Panc1 (cell line): ENCODE measurements at regions not wholly inside any gene's neighbourhood (a gene's known extent, or its start where the extent isn't known, plus 50 kb on each side); places are given as distances from the start of the nearest gene placed in this dataset.

Experiments used
- CTCF ChIP-seq: fragments of 450-650 bp; IDR thresholded peaks from 2 replicates; pipeline ENCODE4 v1.5.1; 2017; ENCODE audit warnings: mild to moderate bottlenecking
- POLR2AphosphoS5 ChIP-seq: IDR thresholded peaks from 2 replicates; pipeline ENCODE4 v1.6.1; 2012; ENCODE audit warnings: mild to moderate bottlenecking, low read depth, low read length, moderate library complexity
- REST ChIP-seq, 2 experiments: IDR thresholded peaks; 2 replicates each; pipeline ENCODE4 v1.6.1; 2011 to 2012; ENCODE audit warnings: low read depth in 2 of 2, control low read depth in 1 of 2, low read length in 1 of 2, mild to moderate bottlenecking in 1 of 2, moderate library complexity in 1 of 2; ENCODE audit not compliant: insufficient read depth in 1 of 2
- SIN3A ChIP-seq: IDR thresholded peaks from 2 replicates; pipeline ENCODE4 v1.6.1; 2012; ENCODE audit warnings: low read depth, mild to moderate bottlenecking, low read length, moderate library complexity, borderline replicate concordance; ENCODE audit not compliant: insufficient read depth
- TCF7L2 ChIP-seq: IDR thresholded peaks from 2 replicates; pipeline ENCODE4 v1.6.1; 2011; ENCODE audit warnings: mild to moderate bottlenecking, low read depth, low read length, inconsistent platforms

GRCh38 chr20:40049854-40050253 is 639.2 kb downstream of the MAFB start:
- TF ChIP-seq CTCF, result no peak
- TF ChIP-seq POLR2AphosphoS5, result no peak
- TF ChIP-seq REST (IDR thresholded peaks at IDR 0.05; ENCODE audit: insufficient read depth in 1 of 2, low read depth in 2 of 2, low read length in 1 of 2), result no peak
- TF ChIP-seq TCF7L2, result no peak
- no peak for TF ChIP-seq SIN3A
